ENCODE measurements at regions not wholly inside any gene's neighbourhood (a gene's known extent, or its start where the extent isn't known, plus 50 kb on each side); places are given as distances from the start of the nearest gene placed in this dataset.

DNA sequence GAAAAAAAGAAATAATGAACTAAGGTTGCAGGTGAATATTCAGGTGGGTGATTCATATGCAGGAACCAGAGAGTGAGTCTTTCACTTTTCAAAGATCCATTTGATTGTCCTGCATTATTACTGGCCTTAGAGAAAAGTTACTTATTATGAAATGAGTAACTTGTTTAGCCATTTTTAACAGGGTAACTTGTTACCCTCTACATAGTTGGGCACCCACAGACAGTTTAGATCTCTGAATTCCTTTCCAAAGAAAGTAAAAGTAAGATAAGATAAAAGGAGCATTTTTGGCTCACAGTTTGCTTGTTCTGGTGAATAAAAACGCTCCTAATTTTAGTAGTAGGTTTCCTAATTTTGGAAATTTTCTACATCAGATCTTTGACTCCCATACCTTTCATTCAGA is 54.1 kb upstream of the DAB2 start:
- DNase-seq (ENCODE audit: low read depth in 2 of 2) = no peak

DNA sequence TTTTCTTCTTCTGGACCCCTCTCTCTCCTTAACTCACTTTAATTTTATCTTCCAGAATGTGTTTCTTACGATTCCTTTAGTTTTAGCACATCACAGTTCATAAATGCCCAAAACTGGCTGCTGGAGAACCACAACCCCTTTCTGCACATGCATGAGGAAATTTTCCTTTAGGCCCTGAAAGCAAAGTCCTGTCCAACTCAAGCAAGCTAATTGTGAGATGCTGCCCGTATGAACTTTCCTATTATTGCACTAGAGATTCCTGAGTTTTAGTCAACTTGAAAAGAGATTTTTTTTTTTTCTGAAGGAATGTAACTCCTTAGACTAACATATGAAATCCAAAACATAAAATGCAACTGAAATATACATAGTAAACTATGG is 52.1 kb upstream of the DAB2 start:
- DNase-seq (ENCODE audit: low read depth in 2 of 2) = no peak

DNA sequence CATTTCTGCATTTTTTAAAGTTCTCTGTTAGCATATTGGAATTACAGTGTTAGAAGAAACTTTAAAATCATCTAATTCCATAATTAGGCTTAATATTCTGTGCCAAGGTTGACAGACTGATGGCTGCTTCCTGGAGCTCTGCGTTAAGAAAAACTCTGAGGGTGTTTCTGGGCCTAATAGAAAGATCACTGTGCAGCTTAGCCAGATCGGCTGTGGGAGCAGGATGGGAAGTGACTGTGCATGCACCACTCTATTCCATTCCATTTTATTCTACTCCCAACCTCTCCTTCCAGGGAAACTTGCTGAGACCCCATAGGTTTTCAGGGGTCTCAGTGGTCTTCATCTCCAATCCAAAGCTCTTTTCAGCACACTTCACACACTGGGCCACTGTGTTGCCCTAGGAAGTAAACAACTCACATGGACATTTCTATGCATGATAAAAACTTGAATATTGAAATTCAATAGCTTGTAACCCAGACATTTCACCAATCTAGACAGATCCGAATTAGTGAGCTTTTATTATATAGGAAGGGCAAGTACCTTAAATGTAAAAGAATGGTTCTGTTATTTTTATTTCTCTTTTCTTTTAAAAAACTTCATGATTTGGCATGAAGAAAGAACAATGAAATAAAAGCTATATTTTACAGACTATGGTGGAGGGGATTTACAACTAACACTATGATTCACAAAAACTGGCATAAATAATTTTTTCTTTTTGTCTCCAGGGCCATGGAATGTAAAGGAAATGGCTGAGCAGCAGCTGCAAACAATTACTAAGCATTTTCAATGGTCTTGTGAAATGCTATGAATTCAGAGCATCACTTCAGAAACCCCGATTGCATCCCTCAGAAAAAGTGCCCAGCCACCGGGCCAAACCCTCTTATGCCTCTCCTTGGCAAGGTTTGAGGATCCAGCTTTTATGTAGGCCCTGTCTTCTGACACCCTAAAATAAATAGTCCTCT is 51.4 kb upstream of the DAB2 start:
- no peak for DNase-seq (ENCODE audit: low read depth in 2 of 2)

DNA sequence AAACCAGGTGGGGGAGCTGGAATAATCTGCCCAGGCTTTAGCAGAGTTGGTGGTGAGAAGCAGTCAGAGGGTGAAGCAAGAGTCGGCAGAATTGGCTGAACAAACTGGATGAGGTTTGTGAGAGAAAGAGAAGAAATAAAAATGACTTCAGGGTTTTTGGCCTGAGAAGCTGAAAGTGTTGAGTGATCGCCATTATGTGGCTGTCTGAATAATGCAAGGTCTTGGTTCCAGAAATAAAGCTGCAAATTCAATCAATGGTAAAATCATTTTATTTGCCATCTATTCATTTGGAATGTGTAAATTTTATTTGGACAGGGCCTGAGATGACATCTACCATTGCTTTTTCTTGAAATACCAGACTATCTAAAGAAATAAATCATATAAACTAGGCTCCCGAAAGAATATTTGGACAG is 50.4 kb upstream of the DAB2 start:
- DNase-seq (ENCODE audit: low read depth in 2 of 2) = no peak
